GM06990 (cell line): ENCODE measurements at regions not wholly inside any gene's neighbourhood (a gene's known extent, or its start where the extent isn't known, plus 50 kb on each side); places are given as distances from the start of the nearest gene placed in this dataset.

Experiments used
- DNase-seq: peaks from one replicate; pipeline ENCODE4 v3.0.0-alpha.2; 2011; ENCODE audit not compliant: insufficient read length; ENCODE audit errors: extremely low read depth
- H3K27me3 ChIP-seq: replicated peaks from 2 replicates; pipeline ENCODE4 v1.6.0; 2011; ENCODE audit warnings: low read length; ENCODE audit not compliant: control insufficient read depth, insufficient read depth
- H3K36me3 ChIP-seq: 2 replicates; pipeline ENCODE4 v1.5.1; 2011; ENCODE audit warnings: low read length; ENCODE audit not compliant: control insufficient read depth, insufficient read depth
- H3K4me3 ChIP-seq: replicated peaks from 2 replicates; pipeline ENCODE4 v1.5.1; 2011; ENCODE audit warnings: low read depth, mild to moderate bottlenecking, control low read depth, low read length
- CTCF ChIP-seq: IDR thresholded peaks from 2 replicates; pipeline ENCODE4 v1.5.1; 2011; ENCODE audit warnings: low read length, control low read depth, mild to moderate bottlenecking, inconsistent platforms; ENCODE audit not compliant: insufficient read depth, poor library complexity, severe bottlenecking

- TF ChIP-seq CTCF, result no peak
These were observed 84.0 kb downstream of the CYB561 start for GRCh38 chr17:63362115-63362514.

DNA sequence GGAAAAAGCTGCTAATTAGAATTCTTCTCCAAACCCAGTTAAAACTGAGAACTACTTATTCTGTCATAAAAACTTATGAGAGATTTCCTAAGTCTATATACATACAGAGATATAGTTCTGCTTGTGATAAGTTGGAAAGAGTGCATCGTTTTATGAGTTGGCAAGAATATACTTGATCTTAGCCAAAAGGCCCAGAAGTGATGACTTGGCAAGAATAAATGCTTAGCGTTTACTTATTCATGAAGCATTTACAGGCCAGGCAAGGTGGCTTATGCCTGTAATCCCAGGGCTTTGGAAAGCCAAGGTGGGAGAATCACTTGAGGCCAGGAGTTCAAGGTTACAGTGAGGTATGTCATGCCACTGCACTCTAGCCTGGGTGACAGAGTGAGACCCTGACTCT is 81.7 kb downstream of the CYB561 start:
- no peak for TF ChIP-seq CTCF
- no peak for DNase-seq
- Histone ChIP-seq H3K36me3 (no peaks in the 10 kb centered on the region), H3K27me3 (no peaks in the 10 kb centered on the region), H3K4me3 (no peak overlapping the region)

More at GRCh38 chr17:63362115-63362514, 84.0 kb downstream of the CYB561 start:
- DNase-seq, result no peak
- Histone ChIP-seq H3K4me3 (no peak overlapping the region), H3K27me3 (no peaks in the 10 kb centered on the region), H3K36me3 (no peaks in the 10 kb centered on the region)

GRCh38 chr17:63364944-63365343 is 81.2 kb downstream of the CYB561 start:
- Histone ChIP-seq H3K27me3 (no peaks in the 10 kb centered on the region), H3K4me3 (no peak overlapping the region), H3K36me3 (no peaks in the 10 kb centered on the region)
- no peak for DNase-seq
- TF ChIP-seq CTCF, result no peak

- Histone ChIP-seq H3K27me3 (no peaks in the 10 kb centered on the region), H3K4me3 (no peak overlapping the region), H3K36me3 (no peaks in the 10 kb centered on the region)
- TF ChIP-seq CTCF, result no peak
- no peak for DNase-seq
These were observed 80.5 kb downstream of the CYB561 start for GRCh38 chr17:63365366-63366240.

DNA sequence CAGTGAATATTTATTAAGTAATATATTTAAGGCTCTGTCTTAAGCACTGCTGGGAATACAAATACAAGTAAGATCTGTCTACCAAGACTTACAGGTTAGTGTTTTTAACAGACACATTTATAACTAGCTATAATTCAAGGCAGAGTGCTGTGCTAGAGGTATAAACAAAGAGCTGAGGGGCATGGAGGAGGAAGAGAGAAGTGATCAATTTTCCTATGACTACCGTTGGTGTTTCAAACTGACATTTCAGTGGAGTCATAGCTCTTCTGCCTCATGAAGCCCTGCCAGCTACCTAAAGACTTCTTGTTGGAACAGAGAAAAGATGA is 79.9 kb downstream of the CYB561 start:
- no peak for DNase-seq
- TF ChIP-seq CTCF, result no peak
- Histone ChIP-seq H3K4me3 (no peak overlapping the region), H3K36me3 (no peaks in the 10 kb centered on the region), H3K27me3 (no peaks in the 10 kb centered on the region)
